GM13977 (cell line): ENCODE measurements at regions not wholly inside any gene's neighbourhood (a gene's known extent, or its start where the extent isn't known, plus 50 kb on each side); places are given as distances from the start of the nearest gene placed in this dataset.
"Not testable (repeated sequence)": the region's sequence is repeated elsewhere in the genome, so short reads cannot be mapped to it uniquely, and the experiment has no call there.

Experiments
- DNase-seq: peaks from one replicate; pipeline ENCODE4 v3.0.0; 2012; ENCODE audit warnings: low spot score
- in situ Hi-C: fragments of 300-500 bp; cut with MboI; formaldehyde crosslinking; loops from one replicate; pipeline ENCODE4 v1.12.0; 2022; ENCODE audit warnings: low sequenced_read_pairs, low pct_unique_long_range_greater_than_20kb, mixed read lengths, inconsistent platforms; ENCODE audit not compliant: unreplicated experiment
- TF ChIP-seq, protein P1 (sequence below): IDR thresholded peaks from 2 replicates; pipeline ENCODE4 v1.5.1; 2012; ENCODE audit warnings: mild to moderate bottlenecking, control low read depth; ENCODE audit not compliant: insufficient read depth; ENCODE audit errors: extremely low read depth, missing control alignments

DNA sequence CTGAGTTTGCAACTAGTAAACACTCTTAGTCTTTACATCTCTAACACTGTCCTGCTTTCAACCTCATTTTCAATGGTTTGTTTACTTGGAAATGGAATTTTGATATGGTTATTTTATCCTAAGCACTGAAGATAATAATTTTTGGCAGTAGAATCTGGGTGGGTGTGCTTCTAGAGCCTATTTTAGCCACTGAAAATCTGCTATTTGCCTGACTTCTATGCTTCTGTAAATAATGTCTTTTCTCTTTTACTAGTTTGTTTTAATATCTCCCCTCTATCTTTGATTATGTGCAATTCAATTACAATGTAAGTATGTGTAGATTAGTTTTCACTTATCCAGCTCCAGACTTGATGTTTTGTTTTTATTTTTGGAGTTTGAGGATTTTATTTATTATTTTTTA is 197.5 kb downstream of the TUSC1 start:
- TF ChIP-seq, protein P1, sequence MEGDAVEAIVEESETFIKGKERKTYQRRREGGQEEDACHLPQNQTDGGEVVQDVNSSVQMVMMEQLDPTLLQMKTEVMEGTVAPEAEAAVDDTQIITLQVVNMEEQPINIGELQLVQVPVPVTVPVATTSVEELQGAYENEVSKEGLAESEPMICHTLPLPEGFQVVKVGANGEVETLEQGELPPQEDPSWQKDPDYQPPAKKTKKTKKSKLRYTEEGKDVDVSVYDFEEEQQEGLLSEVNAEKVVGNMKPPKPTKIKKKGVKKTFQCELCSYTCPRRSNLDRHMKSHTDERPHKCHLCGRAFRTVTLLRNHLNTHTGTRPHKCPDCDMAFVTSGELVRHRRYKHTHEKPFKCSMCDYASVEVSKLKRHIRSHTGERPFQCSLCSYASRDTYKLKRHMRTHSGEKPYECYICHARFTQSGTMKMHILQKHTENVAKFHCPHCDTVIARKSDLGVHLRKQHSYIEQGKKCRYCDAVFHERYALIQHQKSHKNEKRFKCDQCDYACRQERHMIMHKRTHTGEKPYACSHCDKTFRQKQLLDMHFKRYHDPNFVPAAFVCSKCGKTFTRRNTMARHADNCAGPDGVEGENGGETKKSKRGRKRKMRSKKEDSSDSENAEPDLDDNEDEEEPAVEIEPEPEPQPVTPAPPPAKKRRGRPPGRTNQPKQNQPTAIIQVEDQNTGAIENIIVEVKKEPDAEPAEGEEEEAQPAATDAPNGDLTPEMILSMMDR = no peak
- in situ Hi-C loops = no loop called here
- DNase-seq = no peak

DNA sequence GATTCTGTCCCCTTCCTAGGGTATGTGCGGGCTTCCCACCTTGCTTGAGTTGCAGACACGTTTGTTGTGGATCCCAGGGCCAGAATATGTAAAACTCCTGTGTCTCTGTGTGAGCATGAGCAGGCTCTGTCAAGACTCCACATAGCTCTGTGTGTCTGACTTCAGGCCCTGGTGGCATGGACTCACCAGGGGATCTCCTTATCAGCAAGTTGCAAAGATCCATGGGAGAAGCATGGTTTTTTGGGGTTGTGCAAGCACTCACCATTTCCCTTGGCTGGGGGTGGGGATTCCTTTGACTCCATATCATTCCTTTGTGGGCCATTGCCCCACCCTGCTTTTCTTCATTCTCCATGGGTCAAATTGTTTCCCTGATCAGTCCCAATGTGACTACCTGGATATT is 205.6 kb downstream of the TUSC1 start:
- in situ Hi-C loops = no loop called here
- DNase-seq = no peak
- TF ChIP-seq, protein P1 = no peak

DNA sequence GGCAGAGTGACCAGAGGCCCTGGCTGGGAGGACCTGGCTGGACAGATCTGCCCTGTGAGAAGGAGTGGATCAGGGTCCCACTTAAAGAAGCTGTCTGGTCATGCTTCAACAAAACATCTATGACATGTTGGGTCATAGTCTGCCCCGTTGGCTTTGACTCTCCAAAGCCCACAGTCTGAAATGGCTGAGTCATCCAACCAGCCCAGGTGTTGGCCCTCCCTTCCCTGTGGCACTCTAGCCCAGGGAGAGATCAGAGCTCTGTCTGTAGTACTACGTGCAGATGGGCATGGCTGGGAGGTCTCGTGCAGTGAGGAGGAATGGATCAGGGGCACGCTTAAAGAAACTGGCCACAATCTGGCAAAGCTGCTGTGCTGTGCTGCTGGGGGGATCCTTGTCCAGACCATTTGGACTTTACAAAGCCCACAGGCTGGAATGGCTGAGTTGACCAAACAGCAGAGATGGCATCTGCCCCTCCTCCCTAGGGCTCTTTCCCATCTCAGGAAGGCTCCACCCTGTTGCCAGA is 206.1 kb downstream of the TUSC1 start:
- no peak for DNase-seq
- in situ Hi-C loops = no loop called here
- TF ChIP-seq, protein P1 = no peak

DNA sequence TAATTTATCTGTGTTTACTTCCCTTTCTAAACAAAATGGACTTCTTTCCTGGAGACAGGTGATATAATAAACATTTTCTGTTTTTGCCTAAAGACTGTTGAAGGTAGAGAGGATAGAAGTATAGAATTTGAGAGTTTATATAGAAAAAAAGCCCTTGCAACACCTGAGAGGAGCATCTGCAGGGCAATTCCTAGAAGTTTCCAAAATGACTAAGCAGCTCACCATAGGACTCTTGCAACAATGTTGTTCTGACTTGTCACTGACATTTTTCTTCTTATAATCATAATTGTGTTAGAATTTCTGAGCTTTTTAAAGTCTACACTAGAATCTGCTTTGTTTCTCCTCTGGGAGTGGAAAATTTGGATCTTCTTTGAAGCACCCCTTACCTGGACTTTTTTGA is 216.8 kb downstream of the TUSC1 start:
- DNase-seq = no peak
- TF ChIP-seq, protein P1 = no peak
- in situ Hi-C loops = no loop called here

DNA sequence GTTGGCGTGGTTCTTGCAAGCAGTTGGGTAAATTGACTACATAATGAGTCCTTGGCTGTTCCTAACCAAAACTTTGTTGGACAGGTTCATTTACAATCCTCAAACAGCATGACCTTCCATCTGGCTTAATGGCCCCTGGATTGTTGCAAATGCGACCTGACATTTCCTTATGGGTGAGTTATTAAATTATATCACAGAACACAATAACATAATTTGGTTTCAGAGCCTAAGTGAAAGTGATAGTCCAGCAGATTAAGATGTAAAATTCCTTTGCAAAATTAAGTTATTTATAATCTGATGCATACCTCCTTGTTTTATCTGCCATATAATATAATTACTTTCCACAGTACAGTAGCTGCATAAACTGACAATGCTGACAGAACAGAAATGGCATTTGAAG is 224.4 kb downstream of the TUSC1 start:
- in situ Hi-C loops = no loop called here
- TF ChIP-seq, protein P1 = no peak
- no peak for DNase-seq

DNA sequence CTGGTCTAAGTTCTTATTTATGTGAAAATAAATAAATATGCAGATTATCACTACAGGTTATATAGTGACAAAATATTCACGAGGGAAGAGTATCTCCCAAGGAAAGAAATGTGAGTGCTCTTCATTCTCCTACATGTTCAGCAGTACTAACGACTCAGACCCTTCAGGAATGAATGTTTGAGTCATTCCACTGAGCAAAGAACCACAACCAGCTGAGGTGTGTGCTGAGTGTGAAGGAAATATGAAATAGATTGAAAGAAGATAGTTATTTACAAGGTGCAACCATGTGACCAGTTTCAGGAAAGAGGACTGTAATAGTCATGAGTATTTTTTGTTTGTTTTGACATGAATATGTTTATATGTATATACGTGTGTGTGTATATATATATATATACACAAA is 228.7 kb downstream of the TUSC1 start:
- TF ChIP-seq, protein P1 = no peak
- DNase-seq = no peak
- in situ Hi-C loops = no loop called here

DNA sequence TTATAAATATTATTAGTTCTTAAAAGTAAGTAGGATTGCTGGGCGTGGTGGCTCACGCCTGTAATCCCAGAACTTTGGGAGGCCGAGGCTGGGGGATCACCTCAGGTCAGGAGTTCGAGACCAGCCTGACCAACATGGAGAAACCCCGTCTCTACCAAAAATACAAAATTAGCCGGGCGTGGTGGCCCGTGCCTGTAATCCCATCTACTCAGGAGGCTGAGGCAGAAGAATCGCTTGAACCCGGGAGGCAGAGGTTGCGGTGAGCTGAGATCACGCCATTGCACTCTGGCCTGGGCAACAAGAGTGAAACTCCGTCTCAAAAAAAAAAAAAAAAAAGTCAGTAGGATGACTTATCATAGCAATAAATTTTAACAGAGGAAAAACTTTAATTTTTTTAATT is 232.5 kb downstream of the TUSC1 start:
- DNase-seq, in situ Hi-C loops: not testable (repeated sequence)
